Spleen (tissue), 11 donors: ENCODE measurements at regions not wholly inside any gene's neighbourhood (a gene's known extent, or its start where the extent isn't known, plus 50 kb on each side); places are given as distances from the start of the nearest gene placed in this dataset.
"Not testable (repeated sequence)": the region's sequence is repeated elsewhere in the genome, so short reads cannot be mapped to it uniquely, and the experiment has no call there.

Experiments
- DNase-seq: peaks from one replicate; pipeline ENCODE4 v3.0.0-alpha.2; 2020
- H3K27ac ChIP-seq, 8 donors: fragments of 200-600 bp; sonication (generic) in 7 of 8; 1 replicate in 4 of 8; 2 replicates in 4 of 8; pipeline versions ENCODE4 v1.5.0 to v1.8.0; 2016 to 2021; ENCODE audit warnings: inconsistent platforms in 4 of 8, mild to moderate bottlenecking in 4 of 8, moderate library complexity in 1 of 8
- H3K27me3 ChIP-seq, 7 donors: fragments of 200-600 bp; sonication (generic) in 6 of 7; replicated peaks in 1 of 7; 1 replicate in 4 of 7; 2 replicates in 3 of 7; pipeline versions ENCODE4 v1.5.0 to v1.8.0; 2016 to 2021; ENCODE audit warnings: inconsistent platforms in 3 of 7, mild to moderate bottlenecking in 1 of 7
- H3K36me3 ChIP-seq, 6 donors: fragments of 200-600 bp; sonication (generic) in 5 of 6; 1 replicate in 4 of 6; 2 replicates in 2 of 6; pipeline versions ENCODE4 v1.5.0 to v1.8.0; 2016 to 2021; ENCODE audit warnings: inconsistent platforms in 2 of 6
- H3K4me1 ChIP-seq, 6 donors: fragments of 200-600 bp; sonication (generic) in 5 of 6; 1 replicate in 3 of 6; 2 replicates in 3 of 6; pipeline versions ENCODE4 v1.5.0 to v1.8.0; 2016 to 2021; ENCODE audit warnings: inconsistent platforms in 3 of 6
- H3K4me3 ChIP-seq, 8 donors: fragments of 200-600 bp; sonication (generic) in 7 of 8; 1 replicate in 4 of 8; 2 replicates in 4 of 8; pipeline versions ENCODE4 v1.5.0 to v1.8.0; 2016 to 2021; ENCODE audit warnings: inconsistent platforms in 4 of 8, mild to moderate bottlenecking in 4 of 8, moderate library complexity in 2 of 8
- H3K9me3 ChIP-seq, 8 donors: fragments of 200-600 bp; sonication (generic) in 7 of 8; 1 replicate in 4 of 8; 2 replicates in 4 of 8; pipeline versions ENCODE4 v1.5.0 to v1.8.0; 2016 to 2021; ENCODE audit warnings: inconsistent platforms in 4 of 8
- CTCF ChIP-seq, 11 experiments: fragments of 200-600 bp in 7 of 11; fragments of 450-650 bp in 4 of 11; sonication (generic) in 4 of 11; IDR thresholded peaks in 8 of 11; conservative IDR thresholded peaks in 3 of 11; 1 replicate in 7 of 11; 2 replicates in 4 of 11; pipeline versions ENCODE4 v1.4.0 to v1.8.0; 2016 to 2021; ENCODE audit warnings: antibody characterized with exemption in 11 of 11, inconsistent platforms in 4 of 11, mild to moderate bottlenecking in 1 of 11
- POLR2A ChIP-seq, 3 donors: fragments of 450-650 bp; IDR thresholded peaks; one replicate each; pipeline ENCODE4 v1.5.1; 2017; ENCODE audit warnings: antibody characterized with exemption in 3 of 3, mild to moderate bottlenecking in 1 of 3
- POLR2AphosphoS5 ChIP-seq, 3 donors: sonication (generic); formaldehyde crosslinking; IDR thresholded peaks; one replicate each; pipeline ENCODE4 v1.5.1; 2017; ENCODE audit warnings: antibody characterized with exemption in 3 of 3
- WGBS, 5 donors: extraction: QIAGEN DNeasy Blood & Tissue Kit in 3 of 5; methylation state at CpG; one replicate each; pipeline versions ENCODE4 v1.1.5 to v1.1.7; 2013 to 2018; 5-methylcytosine and 5-hydroxymethylcytosine counted together
- intact Hi-C: fragments of 100-400 bp; cut with DNase I; formaldehyde crosslinking; loops from one replicate; pipeline ENCODE4 v1.15.0; 2023; ENCODE audit warnings: low total_unique reads
- donor health status: healthy with polysubstance abuse.
- donor health status: DM: no; HTN: no; CAD: no; lungs with moderate emphysema.
- donor health status: DM: no; HTN: no; CAD: no.
- donor health status: Bipolar disorder and iron deficiency.
- donor health status: healthy.
- donor health status: DM: no; HTN: no; CAD: no.
- donor health status: DM: yes; HTN: yes; CAD: no.

GRCh38 chr5:147112899-147113298, 121.9 kb upstream of the STK32A start:
- no peak for DNase-seq
- 59 to 78% (median 71%) methylated on average over 1 of the region's 1 CpG for WGBS, 5 donors
- no peak overlapping the region for H3K4me3 ChIP-seq
- intact Hi-C loops = no loop called here
- H3K36me3 ChIP-seq = no peaks in the 10 kb centered on the region
- H3K9me3 ChIP-seq = no peaks in the 10 kb centered on the region
- H3K27ac ChIP-seq = no peak overlapping the region
- no peaks in the 10 kb centered on the region for H3K4me1 ChIP-seq
- no peak for TF ChIP-seq POLR2AphosphoS5 (IDR thresholded peaks at IDR 0.05)
- TF ChIP-seq POLR2A (IDR thresholded peaks at IDR 0.05) = no peak
- TF ChIP-seq CTCF (IDR thresholded peaks at IDR 0.05 in 8 of 11, conservative IDR thresholded peaks at IDR 0.05 in 3 of 11) = no peak
- H3K27me3 ChIP-seq = no peaks in the 10 kb centered on the region

- no peaks in the 10 kb centered on the region for H3K4me1 ChIP-seq
- TF ChIP-seq POLR2AphosphoS5 (IDR thresholded peaks at IDR 0.05) (no peak), CTCF (IDR thresholded peaks at IDR 0.05 in 8 of 11, conservative IDR thresholded peaks at IDR 0.05 in 3 of 11) (no peak), POLR2A (IDR thresholded peaks at IDR 0.05) (no peak)
- no peaks in the 10 kb centered on the region for H3K36me3 ChIP-seq
- H3K27ac ChIP-seq = no peak overlapping the region
- peaks cover 0 to 10% (median 0%) of the 10 kb centered on the region in 8 donors for H3K9me3 ChIP-seq
- no peak overlapping the region for H3K4me3 ChIP-seq
- no peaks in the 10 kb centered on the region for H3K27me3 ChIP-seq
- 71 to 85% (median 81%) methylated on average over 2 of the region's 2 CpGs for WGBS, 5 donors
- DNase-seq = no peak
- intact Hi-C loops = no loop called here
These were observed 120.9 kb upstream of the STK32A start for GRCh38 chr5:147113967-147114366.

- peaks cover 0 to 59% (median 51%) of the 10 kb centered on the region in 8 donors for H3K9me3 ChIP-seq
- H3K27me3 ChIP-seq, H3K4me1 ChIP-seq, H3K27ac ChIP-seq, H3K36me3 ChIP-seq, intact Hi-C loops, H3K4me3 ChIP-seq, DNase-seq: not testable (repeated sequence)
These were observed 95.1 kb upstream of the STK32A start for GRCh38 chr5:147139759-147140158.

GRCh38 chr5:147140558-147140957, 94.3 kb upstream of the STK32A start:
- WGBS, 5 donors = 53 to 71% (median 62%) methylated on average over 1 of the region's 1 CpG
- intact Hi-C loops = no loop called here

GRCh38 chr5:147141580-147141979, 93.2 kb upstream of the STK32A start:
- H3K4me1 ChIP-seq, H3K27me3 ChIP-seq, H3K36me3 ChIP-seq, intact Hi-C loops, H3K27ac ChIP-seq, H3K4me3 ChIP-seq, DNase-seq: not testable (repeated sequence)
- WGBS, 5 donors = 43 to 74% (median 53%) methylated on average over 1 to 2 of the region's 2 CpGs
- H3K9me3 ChIP-seq = peaks cover 0 to 47% (median 39%) of the 10 kb centered on the region in 8 donors

More at GRCh38 chr5:147140558-147140957, 94.3 kb upstream of the STK32A start:
- TF ChIP-seq POLR2A (IDR thresholded peaks at IDR 0.05) (no peak), POLR2AphosphoS5 (IDR thresholded peaks at IDR 0.05) (no peak), CTCF (IDR thresholded peaks at IDR 0.05 in 8 of 11, conservative IDR thresholded peaks at IDR 0.05 in 3 of 11) (no peak)
- H3K27ac ChIP-seq = no peak overlapping the region
- H3K27me3 ChIP-seq = no peaks in the 10 kb centered on the region
- H3K36me3 ChIP-seq = no peaks in the 10 kb centered on the region
- no peaks in the 10 kb centered on the region for H3K4me1 ChIP-seq
- H3K4me3 ChIP-seq = no peak overlapping the region
- H3K9me3 ChIP-seq = peaks cover 0 to 57% (median 49%) of the 10 kb centered on the region in 8 donors
- no peak for DNase-seq
